Activated T-helper 17 cell treated with anti-CD3 and anti-CD28 coated beads, Interleukin-2, amount 50 U/mL, for 72 hours (primary cell): ENCODE measurements at regions not wholly inside any gene's neighbourhood (a gene's known extent, or its start where the extent isn't known, plus 50 kb on each side); places are given as distances from the start of the nearest gene placed in this dataset.
A peak's percentile ranks its signal among the peaks of the same experiment; 100 is the strongest.

ENCODE experiments used
- ATAC-seq: fragments of 150-1000 bp; cut with Tn5 transposase; replicated peaks from 2 replicates; pipeline ENCODE4 v1.10.0; 2021; ENCODE audit warnings: mild to moderate bottlenecking, moderate library complexity
- H3K27ac Mint-ChIP-seq: one replicate; pipeline ENCODE4 v1.8.0; 2022; ENCODE audit warnings: mixed read lengths
- H3K27me3 Mint-ChIP-seq: one replicate; pipeline ENCODE4 v1.8.0; 2022; ENCODE audit warnings: mixed read lengths
- H3K36me3 Mint-ChIP-seq: one replicate; pipeline ENCODE4 v1.8.0; 2022; ENCODE audit warnings: low read depth, mild to moderate bottlenecking, mixed read lengths
- H3K4me1 Mint-ChIP-seq: one replicate; pipeline ENCODE4 v1.8.0; 2022; ENCODE audit warnings: mixed read lengths
- H3K4me3 Mint-ChIP-seq: one replicate; pipeline ENCODE4 v1.8.0; 2022; ENCODE audit warnings: mild to moderate bottlenecking, mixed read lengths
- H3K9me3 Mint-ChIP-seq: one replicate; pipeline ENCODE4 v1.8.0; 2022; ENCODE audit warnings: mixed read lengths

DNA sequence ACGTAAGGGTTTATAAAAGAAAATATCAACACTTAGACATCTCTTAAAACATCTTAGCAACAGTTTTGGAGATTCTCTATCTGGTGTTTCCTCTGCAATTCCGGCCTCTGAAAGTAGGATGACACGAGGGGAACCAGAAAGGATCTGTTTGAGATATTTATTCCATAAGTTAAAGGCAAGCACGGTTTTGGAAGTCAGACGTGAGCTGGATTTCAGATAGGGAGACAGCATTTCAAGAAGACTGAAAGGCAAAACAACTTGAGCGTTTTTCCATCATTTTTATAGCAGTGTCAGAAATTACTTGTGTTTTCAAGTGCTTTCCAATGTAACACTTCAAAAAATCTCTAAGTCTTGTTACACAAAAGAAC is 52.9 kb upstream of the BTN3A2 start:
- no peak for ATAC-seq
- Mint-ChIP-seq H3K36me3 (peaks cover 23% of the 10 kb centered on the region), H3K4me1 (peaks cover 31% of the 10 kb centered on the region), H3K27me3 (no peaks in the 10 kb centered on the region), H3K9me3 (no peaks in the 10 kb centered on the region), H3K4me3 (peak overlapping the region; percentile 86), H3K27ac (peak overlapping the region; percentile 92)

DNA sequence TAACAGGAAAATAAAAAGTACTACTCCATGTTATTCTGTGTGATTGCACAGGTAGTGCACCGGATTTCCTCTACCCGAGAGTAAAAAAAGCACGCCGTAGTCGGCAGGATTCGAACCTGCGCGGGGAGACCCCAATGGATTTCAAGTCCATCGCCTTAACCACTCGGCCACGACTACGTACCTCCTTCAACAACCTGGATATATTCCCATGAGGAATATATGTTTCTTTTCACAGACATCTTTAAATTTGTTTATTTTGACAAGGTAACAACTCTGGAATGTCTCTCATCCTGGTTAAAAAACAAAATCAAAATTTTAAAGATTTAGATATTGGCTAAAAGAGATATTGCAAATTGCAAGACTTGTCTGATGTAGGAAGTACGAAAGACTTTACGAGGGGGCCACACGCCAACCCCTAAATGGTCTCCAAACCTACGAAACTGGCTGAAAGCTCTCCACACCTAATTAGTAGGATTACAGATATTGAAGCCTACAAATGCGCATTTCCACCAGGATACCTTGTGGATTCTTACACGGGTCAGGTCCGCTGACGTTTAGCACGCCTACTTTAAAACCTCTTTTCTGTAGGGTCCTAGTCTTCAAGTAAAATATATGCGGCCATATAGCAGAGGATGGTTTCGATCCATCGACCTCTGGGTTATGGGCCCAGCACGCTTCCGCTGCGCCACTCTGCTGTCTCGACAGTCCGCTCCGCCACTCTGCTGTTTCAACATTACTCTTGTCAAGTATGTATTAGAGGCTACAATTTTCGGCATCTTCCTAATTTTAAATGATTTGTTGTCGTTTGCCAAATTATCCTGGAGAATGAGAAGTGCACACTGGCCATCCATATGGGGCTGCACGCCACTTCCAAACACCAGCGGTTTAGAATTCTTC is 52.2 kb upstream of the BTN3A2 start:
- Mint-ChIP-seq H3K27ac (peak overlapping the region; percentile 92), H3K4me3 (peak overlapping the region; percentile 86), H3K27me3 (no peaks in the 10 kb centered on the region), H3K9me3 (no peaks in the 10 kb centered on the region), H3K36me3 (peaks cover 23% of the 10 kb centered on the region), H3K4me1 (peaks cover 31% of the 10 kb centered on the region)
- ATAC-seq, result peak; percentile 59
